Adrenal gland (tissue), 5 donors: ENCODE measurements at regions not wholly inside any gene's neighbourhood (a gene's known extent, or its start where the extent isn't known, plus 50 kb on each side); places are given as distances from the start of the nearest gene placed in this dataset.

Experiments used
- POLR2A ChIP-seq, 2 donors: fragments of 450-650 bp; IDR thresholded peaks; one replicate each; pipeline ENCODE4 v1.6.1; 2017; ENCODE audit warnings: antibody characterized with exemption in 2 of 2, mild to moderate bottlenecking in 2 of 2, moderate library complexity in 1 of 2
- TF ChIP-seq, protein P1 (sequence below), 6 experiments: fragments of 450-650 bp in 4 of 6; fragments of 200-600 bp in 2 of 6; sonication (generic) in 1 of 6; IDR thresholded peaks; 1 replicate in 5 of 6; 2 replicates in 1 of 6; pipeline versions ENCODE4 v1.5.1 to v1.8.0; 2016 to 2021; ENCODE audit warnings: antibody characterized with exemption in 6 of 6, mild to moderate bottlenecking in 2 of 6, moderate library complexity in 1 of 6
- donor health status: DM: no; HTN: no; CAD: no.

DNA sequence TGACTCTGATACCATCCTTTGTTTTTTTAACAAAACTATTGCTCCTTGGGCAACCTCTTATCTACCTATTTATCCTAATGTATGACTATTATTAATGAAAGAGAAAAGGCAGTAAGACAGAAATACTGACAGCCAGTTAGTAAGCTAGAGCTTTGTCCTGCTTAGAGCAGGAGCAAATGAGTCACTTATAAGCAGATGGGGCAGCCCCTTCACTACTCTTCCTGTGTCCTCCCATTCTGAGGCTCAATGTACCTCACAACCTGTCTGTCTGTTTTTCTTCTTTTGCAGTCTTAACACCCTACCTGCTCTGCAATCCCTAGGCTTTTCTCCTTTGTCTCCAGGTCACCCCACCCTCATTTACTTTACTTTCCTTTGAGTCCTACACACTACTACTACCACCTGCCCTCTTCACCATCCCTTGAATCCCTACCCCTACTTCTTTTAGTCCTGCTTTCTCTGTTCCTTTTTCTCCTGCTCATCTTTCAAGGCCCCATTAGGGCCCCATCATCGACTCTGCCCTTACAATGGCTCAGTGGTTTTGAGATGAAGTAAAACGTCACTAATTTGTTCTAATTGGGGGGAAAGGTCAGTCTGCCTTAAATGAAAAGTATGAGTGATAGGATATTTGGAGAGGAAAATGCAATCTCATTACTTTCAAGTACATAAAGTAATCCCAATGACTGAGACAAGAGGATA, 294.3 kb downstream of the GUCY2F start:
- TF ChIP-seq, protein P1, sequence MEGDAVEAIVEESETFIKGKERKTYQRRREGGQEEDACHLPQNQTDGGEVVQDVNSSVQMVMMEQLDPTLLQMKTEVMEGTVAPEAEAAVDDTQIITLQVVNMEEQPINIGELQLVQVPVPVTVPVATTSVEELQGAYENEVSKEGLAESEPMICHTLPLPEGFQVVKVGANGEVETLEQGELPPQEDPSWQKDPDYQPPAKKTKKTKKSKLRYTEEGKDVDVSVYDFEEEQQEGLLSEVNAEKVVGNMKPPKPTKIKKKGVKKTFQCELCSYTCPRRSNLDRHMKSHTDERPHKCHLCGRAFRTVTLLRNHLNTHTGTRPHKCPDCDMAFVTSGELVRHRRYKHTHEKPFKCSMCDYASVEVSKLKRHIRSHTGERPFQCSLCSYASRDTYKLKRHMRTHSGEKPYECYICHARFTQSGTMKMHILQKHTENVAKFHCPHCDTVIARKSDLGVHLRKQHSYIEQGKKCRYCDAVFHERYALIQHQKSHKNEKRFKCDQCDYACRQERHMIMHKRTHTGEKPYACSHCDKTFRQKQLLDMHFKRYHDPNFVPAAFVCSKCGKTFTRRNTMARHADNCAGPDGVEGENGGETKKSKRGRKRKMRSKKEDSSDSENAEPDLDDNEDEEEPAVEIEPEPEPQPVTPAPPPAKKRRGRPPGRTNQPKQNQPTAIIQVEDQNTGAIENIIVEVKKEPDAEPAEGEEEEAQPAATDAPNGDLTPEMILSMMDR (IDR thresholded peaks at IDR 0.05), result no peak
- TF ChIP-seq POLR2A (IDR thresholded peaks at IDR 0.05), result no peak
